K562 (cell line): ENCODE measurements at regions not wholly inside any gene's neighbourhood (a gene's known extent, or its start where the extent isn't known, plus 50 kb on each side); places are given as distances from the start of the nearest gene placed in this dataset.

Experiments
- ATAC-seq: fragments of 200-7000 bp; cut with Tn5 transposase; 3 replicates; pipeline ENCODE4 v1.9.1; 2020; ENCODE audit warnings: moderate library complexity
- BruUV-seq: library from RNA; stranded (reverse); fragments of 400-500 nt; replicated peaks from 2 replicates; lab custom pipeline; 2021; lab: Mats Ljungman, UMichigan
- CTCF ChIA-PET: fragments of 300-600 bp; formaldehyde crosslinking; extraction: SDS; loops from one replicate; lab custom pipeline; 2021; ENCODE audit warnings: low intra/inter-chr PET ratio; lab: Yijun Ruan, JAX
- POLR2A ChIA-PET: fragments of 300-600, 350-650 bp; sonication (Branson Sonifier 250); formaldehyde crosslinking; extraction: SDS; loops from one replicate; lab custom pipeline; 2021; ENCODE audit warnings: antibody characterized with exemption, inconsistent platforms; lab: Yijun Ruan, JAX
- DNase-seq, 4 experiments: peaks; one replicate each; pipeline versions ENCODE4 v3.0.0 to v3.0.0-alpha.2; 2011 to 2018; ENCODE audit warnings: low spot score in 3 of 4, mixed read lengths in 3 of 4; ENCODE audit errors: extremely low read depth in 1 of 4
- FAIRE-seq: peaks from 2 replicates; lab custom pipeline; 2011; peaks lifted over from hg19 to GRCh38; lab: Jason Lieb, UNC
- H2AFZ ChIP-seq: 2 replicates; pipeline ENCODE4 v1.6.0; 2011; ENCODE audit warnings: low read depth, low read length, control low read depth, inconsistent platforms
- H3K27ac ChIP-seq: fragments of 200-600 bp; 3 replicates; pipeline ENCODE4 v1.8.0; 2011; ENCODE audit warnings: low read depth, mild to moderate bottlenecking, control low read depth, inconsistent platforms, low read length, moderate library complexity, mixed read lengths; ENCODE audit errors: extremely low read depth
- H3K27me3 ChIP-seq, 2 experiments: fragments of 300-600 bp in 1 of 2; 2 replicates in 1 of 2; 3 replicates in 1 of 2; pipeline versions ENCODE4 v1.6.0 to v1.8.0; 2011; ENCODE audit warnings: inconsistent platforms in 2 of 2, low read length in 2 of 2, mild to moderate bottlenecking in 1 of 2, mixed read lengths in 1 of 2, moderate library complexity in 1 of 2; ENCODE audit not compliant: control insufficient read depth in 2 of 2, insufficient read depth in 2 of 2
- H3K36me3 ChIP-seq: fragments of 300-600 bp; 3 replicates; pipeline ENCODE4 v1.8.0; 2011; ENCODE audit warnings: mild to moderate bottlenecking, low read length, inconsistent platforms; ENCODE audit not compliant: control insufficient read depth, insufficient read depth
- H3K4me1 ChIP-seq, 2 experiments: fragments of 200-600 bp in 1 of 2; replicated peaks in 1 of 2; 2 replicates in 1 of 2; 3 replicates in 1 of 2; pipeline versions ENCODE4 v1.5.1 to v1.8.0; 2011; ENCODE audit warnings: inconsistent platforms in 2 of 2, low read length in 2 of 2, mild to moderate bottlenecking in 1 of 2, mixed read lengths in 1 of 2, moderate library complexity in 1 of 2; ENCODE audit not compliant: control insufficient read depth in 2 of 2, insufficient read depth in 2 of 2
- H3K4me2 ChIP-seq: 2 replicates; pipeline ENCODE4 v1.6.1; 2011; ENCODE audit warnings: low read length, control low read depth, inconsistent platforms, mixed read lengths; ENCODE audit not compliant: insufficient read depth
- H3K4me3 ChIP-seq: fragments of 200-600 bp; sonication (generic), shearing (Covaris generic); 2 replicates; pipeline ENCODE4 v1.5.1; 2016; ENCODE audit warnings: control low read depth, inconsistent platforms
- H3K79me2 ChIP-seq: fragments of 200-600 bp; 3 replicates; pipeline ENCODE4 v1.8.0; 2011; ENCODE audit warnings: low read length, inconsistent platforms; ENCODE audit not compliant: control insufficient read depth, insufficient read depth
- H3K9ac ChIP-seq, 2 experiments: 2 replicates each; pipeline versions ENCODE4 v1.6.0 to v1.6.1; 2011; ENCODE audit warnings: low read depth in 2 of 2, low read length in 2 of 2, control low read depth in 1 of 2, inconsistent platforms in 1 of 2, mild to moderate bottlenecking in 1 of 2, mixed read lengths in 1 of 2; ENCODE audit not compliant: insufficient read depth in 1 of 2
- H3K9me1 ChIP-seq: one replicate; pipeline ENCODE4 v1.6.0; 2011; ENCODE audit warnings: inconsistent platforms, mild to moderate bottlenecking, low read length, moderate library complexity; ENCODE audit not compliant: control insufficient read depth, insufficient read depth
- H3K9me3 ChIP-seq: replicated peaks from 2 replicates; pipeline ENCODE4 v1.5.1; 2011; ENCODE audit warnings: low read depth, low read length, inconsistent platforms; ENCODE audit not compliant: control insufficient read depth, insufficient read depth
- H4K20me1 ChIP-seq: replicated peaks from 2 replicates; pipeline ENCODE4 v1.6.1; 2011; ENCODE audit warnings: low read length, inconsistent platforms, mixed read lengths; ENCODE audit not compliant: control insufficient read depth, insufficient read depth
- BCOR ChIP-seq: fragments of 450-650 bp; IDR thresholded peaks from 2 replicates; pipeline ENCODE4 v1.6.1; 2016
- CBFB ChIP-seq: sonication (generic); formaldehyde crosslinking; IDR thresholded peaks from 2 replicates; pipeline ENCODE4 v1.4.0; 2020; ENCODE audit warnings: mild to moderate bottlenecking, missing genetic modification reagents
- CEBPB ChIP-seq: fragments of 450-650 bp; IDR thresholded peaks from 2 replicates; pipeline ENCODE4 v1.6.1; 2016; ENCODE audit warnings: missing genetic modification characterization, missing compliant biosample characterization
- DIDO1 ChIP-seq: fragments of 450-650 bp; IDR thresholded peaks from 2 replicates; pipeline ENCODE4 v1.6.1; 2016; ENCODE audit warnings: low read depth, missing biosample characterization, missing genetic modification characterization
- HNRNPLL ChIP-seq: fragments of 200-400 bp; formaldehyde crosslinking; IDR thresholded peaks from 2 replicates; pipeline ENCODE4 v1.6.1; 2017; ENCODE audit warnings: low read length, low read depth, mild to moderate bottlenecking; ENCODE audit not compliant: poor library complexity, severe bottlenecking
- HSF4 ChIP-seq: fragments of 250-450 bp; sonication (Bioruptor Pico); IDR thresholded peaks from 2 replicates; pipeline ENCODE4 v2.1.2; 2022; ENCODE audit warnings: mild to moderate bottlenecking, moderate library complexity, borderline replicate concordance
- NR1H2 ChIP-seq: sonication (generic); formaldehyde crosslinking; IDR thresholded peaks from 2 replicates; pipeline ENCODE4 v1.4.0; 2020; ENCODE audit warnings: mild to moderate bottlenecking, missing genetic modification reagents
- TCFL5 ChIP-seq: fragments of 250-450 bp; sonication (Bioruptor Pico); conservative IDR thresholded peaks from 2 replicates; pipeline ENCODE4 v1.6.1; 2021; ENCODE audit warnings: mild to moderate bottlenecking, moderate library complexity, matching md5 sums
- ZNF274 ChIP-seq: IDR thresholded peaks from 2 replicates; pipeline ENCODE4 v1.6.1; 2011; ENCODE audit warnings: low read depth, mild to moderate bottlenecking, low read length, moderate library complexity, borderline replicate concordance
- ZNF384 ChIP-seq: IDR thresholded peaks from 2 replicates; pipeline ENCODE4 v1.6.1; 2012; ENCODE audit warnings: low read depth, low read length, improper control_type of control experiment
- WGBS: fragments of 100-300 bp; shearing (Covaris generic); methylation state at CpG from one replicate; pipeline ENCODE4 v1.1.6; 2016; ENCODE audit warnings: low coverage, mixed read lengths; ENCODE audit not compliant: insufficient coverage; ENCODE audit errors: missing lambda C conversion rate; 5-methylcytosine and 5-hydroxymethylcytosine counted together
- in situ Hi-C: fragments of 300-500 bp; cut with MboI; formaldehyde crosslinking; loops from 4 replicates; pipeline ENCODE4 v1.15.0; 2018; ENCODE audit warnings: inconsistent platforms, mixed read lengths
- intact Hi-C: fragments of 100-400 bp; cut with micrococcal nuclease; formaldehyde crosslinking; loops from 2 replicates; pipeline ENCODE4 v1.14.2; 2022
- TF ChIP-seq, protein P1 (sequence below): conservative IDR thresholded peaks from 2 replicates; pipeline ENCODE4 v1.6.1; 2011; ENCODE audit warnings: low read depth, mild to moderate bottlenecking, low read length; ENCODE audit not compliant: control insufficient read depth
- TF ChIP-seq, protein P2 (sequence below): sonication (generic); formaldehyde crosslinking; IDR thresholded peaks from 2 replicates; pipeline ENCODE4 v1.4.0; 2020; ENCODE audit warnings: mild to moderate bottlenecking, missing genetic modification reagents

DNA sequence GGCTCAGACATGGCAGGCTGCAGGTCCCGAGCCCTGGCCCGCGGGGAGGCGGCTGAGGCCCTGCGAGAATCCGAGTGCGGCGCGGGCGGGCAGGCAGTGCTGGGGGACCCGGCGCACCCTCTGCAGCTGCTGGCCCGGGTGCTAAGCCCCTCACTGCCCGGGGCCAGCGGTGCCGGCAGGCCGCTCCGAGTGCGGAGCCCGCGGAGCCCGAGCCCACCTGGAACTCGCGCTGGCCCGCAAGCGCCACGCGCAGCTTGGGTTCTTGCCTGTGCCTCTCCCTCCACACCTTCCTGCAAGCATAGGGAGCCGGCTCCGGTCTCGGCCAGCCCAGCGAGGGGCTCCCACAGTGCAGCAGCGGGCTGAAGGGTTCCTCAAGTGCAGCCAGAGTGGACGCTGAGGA is 97.5 kb downstream of the QDPR start:
- intact Hi-C loops: no loop called here
- no peak for FAIRE-seq

More for the DNA sequence above, 97.5 kb downstream of the QDPR start:
- CTCF ChIA-PET: no interaction called here
- no peaks in the 10 kb centered on the region for H4K20me1 ChIP-seq
- no peaks in the 10 kb centered on the region for H3K9me1 ChIP-seq
- POLR2A ChIA-PET: no interaction called here
- no peak overlapping the region for H3K4me3 ChIP-seq
- H3K27ac ChIP-seq: no peak overlapping the region
- WGBS: 4% methylated on average over 23 of the region's 34 CpGs
- no peak overlapping the region for H2AFZ ChIP-seq
- no peak for ATAC-seq
- no peak for DNase-seq
- TF ChIP-seq DIDO1 (no peak), ZNF384 (no peak), TCFL5 (no peak), BCOR (no peak), HNRNPLL (no peak), CBFB (no peak), ZNF274 (no peak), NR1H2 (no peak), CEBPB (tag) (no peak), HSF4 (CRISPR knock-in tag) (no peak)
- TF ChIP-seq, protein P1, sequence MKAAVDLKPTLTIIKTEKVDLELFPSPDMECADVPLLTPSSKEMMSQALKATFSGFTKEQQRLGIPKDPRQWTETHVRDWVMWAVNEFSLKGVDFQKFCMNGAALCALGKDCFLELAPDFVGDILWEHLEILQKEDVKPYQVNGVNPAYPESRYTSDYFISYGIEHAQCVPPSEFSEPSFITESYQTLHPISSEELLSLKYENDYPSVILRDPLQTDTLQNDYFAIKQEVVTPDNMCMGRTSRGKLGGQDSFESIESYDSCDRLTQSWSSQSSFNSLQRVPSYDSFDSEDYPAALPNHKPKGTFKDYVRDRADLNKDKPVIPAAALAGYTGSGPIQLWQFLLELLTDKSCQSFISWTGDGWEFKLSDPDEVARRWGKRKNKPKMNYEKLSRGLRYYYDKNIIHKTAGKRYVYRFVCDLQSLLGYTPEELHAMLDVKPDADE: no peak
- TF ChIP-seq, protein P2, sequence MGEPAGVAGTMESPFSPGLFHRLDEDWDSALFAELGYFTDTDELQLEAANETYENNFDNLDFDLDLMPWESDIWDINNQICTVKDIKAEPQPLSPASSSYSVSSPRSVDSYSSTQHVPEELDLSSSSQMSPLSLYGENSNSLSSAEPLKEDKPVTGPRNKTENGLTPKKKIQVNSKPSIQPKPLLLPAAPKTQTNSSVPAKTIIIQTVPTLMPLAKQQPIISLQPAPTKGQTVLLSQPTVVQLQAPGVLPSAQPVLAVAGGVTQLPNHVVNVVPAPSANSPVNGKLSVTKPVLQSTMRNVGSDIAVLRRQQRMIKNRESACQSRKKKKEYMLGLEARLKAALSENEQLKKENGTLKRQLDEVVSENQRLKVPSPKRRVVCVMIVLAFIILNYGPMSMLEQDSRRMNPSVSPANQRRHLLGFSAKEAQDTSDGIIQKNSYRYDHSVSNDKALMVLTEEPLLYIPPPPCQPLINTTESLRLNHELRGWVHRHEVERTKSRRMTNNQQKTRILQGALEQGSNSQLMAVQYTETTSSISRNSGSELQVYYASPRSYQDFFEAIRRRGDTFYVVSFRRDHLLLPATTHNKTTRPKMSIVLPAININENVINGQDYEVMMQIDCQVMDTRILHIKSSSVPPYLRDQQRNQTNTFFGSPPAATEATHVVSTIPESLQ (CRISPR knock-in tag): no peak
- no peaks in the 10 kb centered on the region; the same call in 1 of the 2 replicates for H3K9me3 ChIP-seq
- H3K4me2 ChIP-seq: no peak overlapping the region
- in situ Hi-C loops: no loop called here
- BruUV-seq: no TSS peak
- H3K27me3 ChIP-seq: peaks cover 0 to 8% of the 10 kb centered on the region in 2 experiments; a peak in 3 of 5 replicates
- H3K4me1 ChIP-seq: peaks cover 0 to 3% of the 10 kb centered on the region in 2 experiments; a peak in 1 of 5 replicates
- H3K9ac ChIP-seq: no peak overlapping the region
- H3K79me2 ChIP-seq: no peaks in the 10 kb centered on the region
- H3K36me3 ChIP-seq: no peaks in the 10 kb centered on the region
